Heart left ventricle (tissue), 16 donors: ENCODE measurements at regions not wholly inside any gene's neighbourhood (a gene's known extent, or its start where the extent isn't known, plus 50 kb on each side); places are given as distances from the start of the nearest gene placed in this dataset.

ENCODE experiments used
- ATAC-seq, 4 donors: fragments of 200-7000 bp; cut with Tn5 transposase; one replicate each; pipeline ENCODE4 v1.9.1; 2020 to 2022; ENCODE audit warnings: moderate library complexity in 4 of 4, mild to moderate bottlenecking in 3 of 4, moderate number of reproducible peaks in 1 of 4
- DNase-seq, 5 donors: peaks; one replicate each; pipeline ENCODE4 v3.0.0-alpha.2; 2020
- H3K27ac ChIP-seq, 12 donors: fragments of 200-600 bp; sonication (generic) in 4 of 12; one replicate each; pipeline versions ENCODE4 v1.5.0 to v1.8.0; 2016 to 2022; ENCODE audit warnings: mild to moderate bottlenecking in 2 of 12
- H3K27me3 ChIP-seq, 9 donors: fragments of 200-600 bp; sonication (generic) in 2 of 9; one replicate each; pipeline versions ENCODE4 v1.5.1 to v1.8.0; 2016 to 2022; ENCODE audit warnings: mild to moderate bottlenecking in 3 of 9
- H3K36me3 ChIP-seq, 9 donors: fragments of 200-600 bp; sonication (generic) in 2 of 9; one replicate each; pipeline versions ENCODE4 v1.5.0 to v1.8.0; 2018 to 2022; ENCODE audit warnings: mild to moderate bottlenecking in 2 of 9
- H3K4me1 ChIP-seq, 12 donors: fragments of 200-600 bp; sonication (generic) in 4 of 12; one replicate each; pipeline versions ENCODE4 v1.5.0 to v1.8.0; 2016 to 2022; ENCODE audit warnings: mild to moderate bottlenecking in 3 of 12
- H3K4me3 ChIP-seq, 12 donors: fragments of 200-600 bp; sonication (generic) in 4 of 12; one replicate each; pipeline versions ENCODE4 v1.5.0 to v1.8.0; 2017 to 2022; ENCODE audit warnings: mild to moderate bottlenecking in 9 of 12, moderate library complexity in 4 of 12
- H3K9me3 ChIP-seq, 12 donors: fragments of 200-600 bp; sonication (generic) in 4 of 12; one replicate each; pipeline versions ENCODE4 v1.5.0 to v1.8.0; 2016 to 2022; ENCODE audit warnings: mild to moderate bottlenecking in 1 of 12
- CTCF ChIP-seq, 12 donors: fragments of 200-600 bp; sonication (generic) in 4 of 12; IDR thresholded peaks; one replicate each; pipeline versions ENCODE4 v1.5.0 to v1.8.0; 2018 to 2022; ENCODE audit warnings: antibody characterized with exemption in 12 of 12, mild to moderate bottlenecking in 5 of 12
- POLR2A ChIP-seq, 2 donors: fragments of 450-650 bp; IDR thresholded peaks; one replicate each; pipeline ENCODE4 v1.6.1; 2017; ENCODE audit warnings: antibody characterized with exemption in 2 of 2, mild to moderate bottlenecking in 2 of 2, moderate library complexity in 2 of 2
- WGBS, 4 donors: extraction: QIAGEN DNeasy Blood & Tissue Kit in 2 of 4; methylation state at CpG; one replicate each; pipeline versions ENCODE4 v1.1.5 to v1.1.7; 2013 to 2018; 5-methylcytosine and 5-hydroxymethylcytosine counted together
- intact Hi-C, 10 donors: fragments of 100-400 bp; cut with DNase I; formaldehyde crosslinking; loops; one replicate each; pipeline versions ENCODE4 v1.11.1 to v1.14.2; 2022
- donor health status: ischemic (EF 13 %, LVEDD 7.1; RV severe dilation, severe dysfunction).
- donor health status: healthy with polysubstance abuse.
- donor health status: DM: no; HTN: yes; CAD: no.
- donor health status: DM: no; HTN: no; CAD: no.
- donor health status: ischemic (EF 25% LVEDD 6.9; RV normal size, moderate dysfunction).
- donor health status: ischemic (EF 25% LVEDD 5.7; RV mildly dilated, moderate dysfunction).
- donor health status: healthy.
- donor health status: DM: yes; HTN: yes; CAD: no.
- donor health status: ischemic (EF 35%, LVEDD 5.7; RV mildly dilated, moderate dysfunction).
- donor health status: nonischemic (EF 11% LVEDD 7.7; RV severe dilation, severe dysfunction).
- donor health status: DM: yes; HTN: yes; CAD: no.
- donor health status: PGD.
- donor health status: ischemic (EF 29% LVEDD 5.4; RV normal size, mild dysfunction).
- donor health status: nonischemic (EF 23%, LVEDD 6.1; RV moderate dilation, normal function).

GRCh38 chr5:108524564-108524963, 142.7 kb upstream of the FBXL17 start:
- no peak for DNase-seq
- H3K27ac ChIP-seq = no peak overlapping the region
- H3K4me1 ChIP-seq = no peaks in the 10 kb centered on the region
- ATAC-seq = no peak
- H3K9me3 ChIP-seq = peaks cover 0 to 12% (median 0%) of the 10 kb centered on the region in 12 donors
- TF ChIP-seq CTCF (IDR thresholded peaks at IDR 0.05) (no peak), POLR2A (IDR thresholded peaks at IDR 0.05) (no peak)
- H3K36me3 ChIP-seq = no peaks in the 10 kb centered on the region
- no peak overlapping the region for H3K4me3 ChIP-seq
- no peaks in the 10 kb centered on the region for H3K27me3 ChIP-seq
- intact Hi-C loops = no loop called here

- TF ChIP-seq POLR2A (IDR thresholded peaks at IDR 0.05) = no peak
- TF ChIP-seq CTCF (IDR thresholded peaks at IDR 0.05) = no peak
- H3K27me3 ChIP-seq = no peaks in the 10 kb centered on the region
- no peaks in the 10 kb centered on the region for H3K36me3 ChIP-seq
- H3K4me1 ChIP-seq = no peaks in the 10 kb centered on the region
- no peak for DNase-seq
- H3K4me3 ChIP-seq = no peak overlapping the region
- intact Hi-C loops = no loop called here
- peaks cover 0 to 12% (median 0%) of the 10 kb centered on the region in 12 donors for H3K9me3 ChIP-seq
- ATAC-seq = no peak
- H3K27ac ChIP-seq = no peak overlapping the region
Observed at GRCh38 chr5:108523360-108523759, 141.5 kb upstream of the FBXL17 start.

DNA sequence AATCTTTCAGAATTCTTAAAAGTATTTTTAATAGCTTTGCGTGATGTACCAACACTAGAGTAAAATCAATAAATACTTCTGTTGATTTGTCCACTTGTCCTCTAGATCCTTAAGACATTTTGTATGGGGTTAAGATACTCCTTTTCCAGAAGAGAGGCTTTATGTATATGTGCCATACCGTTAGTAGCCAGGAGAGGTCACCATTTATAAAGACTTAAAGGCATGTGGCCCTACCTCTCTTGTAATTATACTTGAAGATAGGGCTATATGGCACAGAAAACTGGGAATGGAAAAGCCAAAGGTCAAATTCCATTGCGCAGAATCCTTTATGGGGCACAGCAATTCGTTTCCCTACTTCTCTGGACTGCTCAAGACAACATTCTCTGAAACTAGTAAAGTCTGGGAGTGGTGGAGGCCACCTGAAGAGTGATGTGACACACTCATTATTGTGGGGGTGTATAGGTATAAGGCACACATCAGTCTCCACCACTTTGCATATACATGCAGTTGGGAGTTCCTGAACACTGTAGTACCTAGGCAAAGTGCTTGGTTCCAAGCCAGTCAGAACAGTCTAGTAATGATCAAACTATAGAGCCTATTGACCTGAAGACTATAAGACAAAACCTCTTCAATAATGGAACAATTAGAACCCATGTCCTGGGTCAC, 140.1 kb upstream of the FBXL17 start:
- WGBS, 4 donors = 31 to 47% (median 36%) methylated on average over 4 of the region's 4 CpGs
- Histone ChIP-seq H3K36me3 (no peaks in the 10 kb centered on the region), H3K4me1 (no peaks in the 10 kb centered on the region), H3K9me3 (peaks cover 0 to 10% (median 0%) of the 10 kb centered on the region in 12 donors), H3K4me3 (no peak overlapping the region), H3K27me3 (no peaks in the 10 kb centered on the region), H3K27ac (no peak overlapping the region)
- ATAC-seq = peak in 3 of 4 donors; percentile 66 to 75 (median 66)
- intact Hi-C loops = no loop called here
- no peak for DNase-seq
- TF ChIP-seq POLR2A (IDR thresholded peaks at IDR 0.05) (no peak), CTCF (IDR thresholded peaks at IDR 0.05) (peak; percentile 35 to 69 (median 60))

DNA sequence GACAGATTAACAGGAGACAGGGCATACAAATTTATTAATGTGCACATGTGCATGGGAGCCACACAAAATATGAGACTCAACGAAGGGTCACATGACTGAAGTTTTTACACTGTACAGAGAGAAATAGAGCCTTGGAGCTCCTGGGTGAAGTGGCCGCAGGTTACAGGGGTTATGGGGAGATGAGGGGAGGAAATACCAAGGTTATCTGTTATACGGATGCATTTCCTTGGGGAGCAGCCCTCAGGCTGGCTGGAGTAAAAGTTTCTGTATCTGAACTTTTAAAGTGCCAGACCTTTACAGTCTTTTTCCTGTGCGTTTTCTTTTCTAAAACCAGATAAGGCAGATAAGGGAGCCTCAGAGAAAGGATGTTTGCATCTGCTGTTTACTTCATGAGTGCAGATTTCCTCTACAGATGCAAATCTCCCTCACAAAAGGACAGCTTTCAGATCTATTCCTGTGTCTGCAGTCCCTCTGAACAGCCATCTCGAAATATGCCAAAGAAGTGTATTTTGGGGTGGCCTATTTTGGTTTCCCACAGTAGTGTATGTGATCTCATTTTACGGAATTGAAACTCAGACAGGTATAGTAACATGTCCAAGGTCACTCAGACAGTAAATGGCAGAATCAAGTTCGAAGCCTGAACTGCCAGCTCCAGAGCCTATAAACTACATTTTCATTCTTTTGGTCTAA, 139.3 kb upstream of the FBXL17 start:
- Histone ChIP-seq H3K36me3 (no peaks in the 10 kb centered on the region), H3K27ac (no peak overlapping the region), H3K9me3 (peaks cover 0 to 2% (median 0%) of the 10 kb centered on the region in 12 donors), H3K27me3 (no peaks in the 10 kb centered on the region), H3K4me3 (no peak overlapping the region), H3K4me1 (no peaks in the 10 kb centered on the region)
- TF ChIP-seq POLR2A (IDR thresholded peaks at IDR 0.05) (no peak), CTCF (IDR thresholded peaks at IDR 0.05) (no peak)
- ATAC-seq = no peak
- intact Hi-C loops = no loop called here
- WGBS, 4 donors = 27 to 34% (median 28%) methylated on average over 7 of the region's 7 CpGs
- DNase-seq = no peak
